Right atrium auricular region (tissue), 2 donors: ENCODE measurements at regions not wholly inside any gene's neighbourhood (a gene's known extent, or its start where the extent isn't known, plus 50 kb on each side); places are given as distances from the start of the nearest gene placed in this dataset.
"Not testable (repeated sequence)": the region's sequence is repeated elsewhere in the genome, so short reads cannot be mapped to it uniquely, and the experiment has no call there.

Experiments used
- DNase-seq: peaks from one replicate; pipeline ENCODE4 v3.0.0-alpha.2; 2019; ENCODE audit warnings: low spot score
- H3K27ac ChIP-seq, 2 donors: fragments of 200-600 bp; sonication (generic); 1 replicate in 1 of 2; 2 replicates in 1 of 2; pipeline ENCODE4 v1.5.1; 2016 to 2019
- H3K27me3 ChIP-seq, 2 donors: fragments of 200-600 bp; sonication (generic); one replicate each; pipeline versions ENCODE4 v1.5.1 to v1.6.0; 2017 to 2019
- H3K36me3 ChIP-seq: fragments of 200-600 bp; sonication (generic); one replicate; pipeline ENCODE4 v1.5.1; 2016
- H3K4me1 ChIP-seq, 2 donors: fragments of 200-600 bp; sonication (generic); one replicate each; pipeline versions ENCODE4 v1.5.1 to v1.6.0; 2017 to 2019
- H3K4me3 ChIP-seq, 2 donors: fragments of 200-600 bp; sonication (generic); 1 replicate in 1 of 2; 2 replicates in 1 of 2; pipeline ENCODE4 v1.5.1; 2017 to 2019; ENCODE audit warnings: mild to moderate bottlenecking in 1 of 2, moderate library complexity in 1 of 2
- H3K9me3 ChIP-seq, 2 donors: fragments of 200-600 bp; sonication (generic); one replicate each; pipeline ENCODE4 v1.5.1; 2019
- CTCF ChIP-seq, 2 donors: fragments of 200-600 bp; sonication (generic); IDR thresholded peaks; one replicate each; pipeline ENCODE4 v1.5.1; 2019; ENCODE audit warnings: antibody characterized with exemption in 2 of 2

- Histone ChIP-seq H3K27me3 (no peaks in the 10 kb centered on the region), H3K4me1 (no peaks in the 10 kb centered on the region), H3K9me3 (no peaks in the 10 kb centered on the region), H3K4me3 (no peak overlapping the region), H3K27ac (no peak overlapping the region), H3K36me3 (no peaks in the 10 kb centered on the region)
- TF ChIP-seq CTCF (IDR thresholded peaks at IDR 0.05) = no peak
- DNase-seq = no peak
Measured at GRCh38 chr4:162830899-162831298, 335.8 kb downstream of the NAF1 start.

GRCh38 chr4:162817374-162817773 lies 349.3 kb downstream of the NAF1 start:
- H3K4me3 ChIP-seq, H3K36me3 ChIP-seq, H3K27ac ChIP-seq, H3K4me1 ChIP-seq, H3K27me3 ChIP-seq, DNase-seq: not testable (repeated sequence)
- peaks cover 0 to 20% of the 10 kb centered on the region in 2 donors for H3K9me3 ChIP-seq

GRCh38 chr4:162804351-162804924 lies 362.3 kb downstream of the NAF1 start:
- H3K4me3 ChIP-seq = no peak overlapping the region
- H3K36me3 ChIP-seq = no peaks in the 10 kb centered on the region
- no peaks in the 10 kb centered on the region for H3K9me3 ChIP-seq
- no peak for TF ChIP-seq CTCF (IDR thresholded peaks at IDR 0.05)
- no peak overlapping the region for H3K27ac ChIP-seq
- H3K4me1 ChIP-seq = no peaks in the 10 kb centered on the region
- no peak for DNase-seq
- H3K27me3 ChIP-seq = no peaks in the 10 kb centered on the region

GRCh38 chr4:162803378-162803777 lies 363.3 kb downstream of the NAF1 start:
- Histone ChIP-seq H3K4me3 (no peak overlapping the region), H3K36me3 (no peaks in the 10 kb centered on the region), H3K4me1 (no peaks in the 10 kb centered on the region), H3K27me3 (no peaks in the 10 kb centered on the region), H3K27ac (no peak overlapping the region), H3K9me3 (no peaks in the 10 kb centered on the region)
- no peak for DNase-seq
- no peak for TF ChIP-seq CTCF (IDR thresholded peaks at IDR 0.05)

- Histone ChIP-seq H3K4me1 (no peaks in the 10 kb centered on the region), H3K4me3 (no peak overlapping the region), H3K36me3 (no peaks in the 10 kb centered on the region), H3K27me3 (no peaks in the 10 kb centered on the region), H3K27ac (no peak overlapping the region), H3K9me3 (no peaks in the 10 kb centered on the region)
- DNase-seq = no peak
- no peak for TF ChIP-seq CTCF (IDR thresholded peaks at IDR 0.05)
Measured at GRCh38 chr4:162797108-162797507, 369.6 kb downstream of the NAF1 start.

- no peaks in the 10 kb centered on the region for H3K4me1 ChIP-seq
- H3K9me3 ChIP-seq = no peaks in the 10 kb centered on the region
- no peak overlapping the region for H3K4me3 ChIP-seq
- no peaks in the 10 kb centered on the region for H3K36me3 ChIP-seq
- TF ChIP-seq CTCF (IDR thresholded peaks at IDR 0.05) = no peak
- no peak for DNase-seq
- no peak overlapping the region for H3K27ac ChIP-seq
- no peaks in the 10 kb centered on the region for H3K27me3 ChIP-seq
Measured at GRCh38 chr4:162793571-162793970, 373.1 kb downstream of the NAF1 start.
